H1 (cell line): ENCODE measurements at regions not wholly inside any gene's neighbourhood (a gene's known extent, or its start where the extent isn't known, plus 50 kb on each side); places are given as distances from the start of the nearest gene placed in this dataset.

ENCODE experiments used
- CTCF ChIA-PET: fragments of 300-600 bp; sonication (Branson Sonifier 250); formaldehyde crosslinking; loops from one replicate; lab custom pipeline; 2021; ENCODE audit not compliant: partially characterized antibody; lab: Charles Lee
- POLR2A ChIA-PET: fragments of 300-600 bp; sonication (Branson Sonifier 250); formaldehyde crosslinking; loops from one replicate; lab custom pipeline; 2021; ENCODE audit warnings: inconsistent platforms; ENCODE audit not compliant: partially characterized antibody; lab: Charles Lee
- DNase-seq, 2 experiments: peaks; one replicate each; pipeline versions ENCODE4 v3.0.0 to v3.0.0-alpha.2; 2010 to 2022; ENCODE audit warnings: low spot score in 2 of 2, low read depth in 1 of 2, mixed read lengths in 1 of 2
- FAIRE-seq: peaks from 2 replicates; lab custom pipeline; 2011; peaks lifted over from hg19 to GRCh38; lab: Jason Lieb, UNC
- H2AFZ ChIP-seq: 2 replicates; pipeline ENCODE4 v1.8.1; 2012; ENCODE audit warnings: low read length, inconsistent platforms
- H2AK5ac ChIP-seq: 2 replicates; pipeline ENCODE4 v1.6.1; 2013; ENCODE audit warnings: low read depth, low read length
- H2BK120ac ChIP-seq: replicated peaks from 2 replicates; pipeline ENCODE3; 2013; ENCODE audit warnings: low read depth, low read length, inconsistent platforms
- H2BK12ac ChIP-seq: 2 replicates; pipeline ENCODE4 v1.6.1; 2013; ENCODE audit warnings: low read depth, low read length
- H2BK15ac ChIP-seq: 2 replicates; pipeline ENCODE4 v1.6.1; 2013; ENCODE audit warnings: low read length
- H2BK20ac ChIP-seq: 2 replicates; pipeline ENCODE4 v1.6.1; 2013; ENCODE audit warnings: low read length
- H2BK5ac ChIP-seq: 2 replicates; pipeline ENCODE4 v1.6.1; 2013; ENCODE audit warnings: low read depth, low read length
- H3K14ac ChIP-seq: 2 replicates; pipeline ENCODE4 v1.6.1; 2013; ENCODE audit warnings: inconsistent platforms; ENCODE audit not compliant: insufficient read length
- H3K18ac ChIP-seq: 2 replicates; pipeline ENCODE4 v1.6.1; 2013; ENCODE audit warnings: low read length; ENCODE audit errors: extremely low read depth
- H3K23ac ChIP-seq: 2 replicates; pipeline ENCODE4 v1.6.1; 2013; ENCODE audit warnings: inconsistent platforms; ENCODE audit not compliant: insufficient read length
- H3K23me2 ChIP-seq: 2 replicates; pipeline ENCODE4 v1.6.1; 2013; ENCODE audit warnings: low read depth, low read length
- H3K27ac ChIP-seq: 2 replicates; pipeline ENCODE4 v1.6.1; 2011; ENCODE audit warnings: low read depth, low read length, inconsistent platforms
- H3K27me3 ChIP-seq, 4 experiments: replicated peaks in 1 of 4; 1 replicate in 1 of 4; 2 replicates in 3 of 4; pipeline versions ENCODE4 v1.6.1 to v1.8.1; 2011 to 2013; ENCODE audit warnings: low read length in 3 of 4, mild to moderate bottlenecking in 3 of 4, inconsistent platforms in 2 of 4, mixed read lengths in 2 of 4, moderate library complexity in 1 of 4; ENCODE audit not compliant: control insufficient read depth in 3 of 4, insufficient read depth in 3 of 4; ENCODE audit errors: extremely low read depth in 1 of 4
- H3K36me3 ChIP-seq, 4 experiments: 2 replicates each; pipeline versions ENCODE4 v1.6.1 to v1.8.1; 2011 to 2013; ENCODE audit warnings: mild to moderate bottlenecking in 4 of 4, low read length in 3 of 4, moderate library complexity in 2 of 4, control low read depth in 1 of 4, inconsistent platforms in 1 of 4; ENCODE audit not compliant: insufficient read depth in 4 of 4, control insufficient read depth in 2 of 4
- H3K4ac ChIP-seq: replicated peaks from 2 replicates; pipeline ENCODE3; 2013; ENCODE audit warnings: low read length, low read depth, mixed read lengths, inconsistent platforms; ENCODE audit not compliant: insufficient read length
- H3K4me1 ChIP-seq, 4 experiments: replicated peaks in 1 of 4; 1 replicate in 1 of 4; 2 replicates in 3 of 4; pipeline versions ENCODE4 v1.6.1 to v1.8.1; 2011 to 2013; ENCODE audit warnings: low read length in 3 of 4, inconsistent platforms in 2 of 4, mixed read lengths in 1 of 4; ENCODE audit not compliant: insufficient read depth in 4 of 4, control insufficient read depth in 3 of 4
- H3K4me2 ChIP-seq, 2 experiments: 2 replicates each; pipeline versions ENCODE4 v1.6.1 to v1.8.1; 2011 to 2013; ENCODE audit warnings: low read depth in 2 of 2, low read length in 2 of 2, control low read depth in 1 of 2, inconsistent platforms in 1 of 2, mild to moderate bottlenecking in 1 of 2; ENCODE audit not compliant: insufficient read depth in 1 of 2
- H3K4me3 ChIP-seq, 4 experiments: fragments of 200-600, 300-600 bp in 1 of 4; sonication (generic), shearing (Covaris generic), sonication (Bioruptor Twin) in 1 of 4; 2 replicates each; pipeline versions ENCODE4 v1.5.1 to v1.8.1; 2011 to 2016; ENCODE audit warnings: low read length in 4 of 4, low read depth in 3 of 4, control low read depth in 2 of 4, inconsistent platforms in 2 of 4, mild to moderate bottlenecking in 2 of 4, mixed read lengths in 1 of 4, moderate library complexity in 1 of 4; ENCODE audit not compliant: insufficient read depth in 2 of 4; ENCODE audit errors: extremely low read depth in 1 of 4
- H3K56ac ChIP-seq: replicated peaks from 2 replicates; pipeline ENCODE3; 2013; ENCODE audit warnings: low read depth, mild to moderate bottlenecking, mixed read lengths, low read length, inconsistent platforms; ENCODE audit not compliant: insufficient read length
- H3K79me1 ChIP-seq: 2 replicates; pipeline ENCODE4 v1.6.1; 2013; ENCODE audit warnings: low read depth, low read length, control low read depth
- H3K79me2 ChIP-seq, 2 experiments: 2 replicates each; pipeline versions ENCODE4 v1.6.1 to v1.8.1; 2012 to 2013; ENCODE audit warnings: low read length in 2 of 2, mild to moderate bottlenecking in 2 of 2, inconsistent platforms in 1 of 2; ENCODE audit not compliant: insufficient read depth in 2 of 2, control insufficient read depth in 1 of 2
- H3K9ac ChIP-seq, 4 experiments: replicated peaks in 1 of 4; 1 replicate in 1 of 4; 2 replicates in 3 of 4; pipeline versions ENCODE4 v1.6.1 to v1.8.1; 2011 to 2013; ENCODE audit warnings: low read depth in 3 of 4, low read length in 3 of 4, control low read depth in 2 of 4, mild to moderate bottlenecking in 2 of 4, moderate library complexity in 2 of 4, inconsistent platforms in 1 of 4; ENCODE audit errors: extremely low read depth in 1 of 4
- H3K9me3 ChIP-seq, 2 experiments: 2 replicates each; pipeline versions ENCODE4 v1.6.1 to v1.8.1; 2012 to 2013; ENCODE audit warnings: mild to moderate bottlenecking in 2 of 2, moderate library complexity in 2 of 2, control low read depth in 1 of 2, inconsistent platforms in 1 of 2, low read depth in 1 of 2, low read length in 1 of 2, mixed read lengths in 1 of 2; ENCODE audit not compliant: insufficient read depth in 2 of 2
- H4K20me1 ChIP-seq, 2 experiments: replicated peaks in 1 of 2; 2 replicates each; pipeline versions ENCODE3 to v1.8.1; 2011 to 2013; ENCODE audit warnings: inconsistent platforms in 2 of 2, low read length in 2 of 2, mild to moderate bottlenecking in 1 of 2; ENCODE audit not compliant: insufficient read depth in 2 of 2, control insufficient read depth in 1 of 2
- H4K5ac ChIP-seq: 2 replicates; pipeline ENCODE4 v1.6.1; 2013; ENCODE audit warnings: low read length, low read depth, mixed read lengths, inconsistent platforms; ENCODE audit not compliant: insufficient read length
- H4K8ac ChIP-seq: 2 replicates; pipeline ENCODE4 v1.8.0; 2013; ENCODE audit warnings: mild to moderate bottlenecking, moderate library complexity, low read length, inconsistent platforms; ENCODE audit not compliant: insufficient read depth; ENCODE audit errors: extremely low read depth
- H4K91ac ChIP-seq: replicated peaks from 2 replicates; pipeline ENCODE3; 2013; ENCODE audit warnings: low read length, mixed read lengths, inconsistent platforms; ENCODE audit not compliant: insufficient read length
- CHD1 ChIP-seq: IDR thresholded peaks from 2 replicates; pipeline ENCODE4 v1.6.1; 2012; ENCODE audit warnings: low read depth, low read length, improper control_type of control experiment
- CHD2 ChIP-seq: IDR thresholded peaks from 2 replicates; pipeline ENCODE4 v1.6.1; 2012; ENCODE audit warnings: low read length, improper control_type of control experiment
- E2F6 ChIP-seq: IDR thresholded peaks from 2 replicates; pipeline ENCODE4 v1.6.1; 2012; ENCODE audit warnings: inconsistent platforms
- POLR2AphosphoS5 ChIP-seq: IDR thresholded peaks from 2 replicates; pipeline ENCODE4 v1.6.1; 2011; ENCODE audit warnings: low read depth, low read length
- RBBP5 ChIP-seq: IDR thresholded peaks from 2 replicates; pipeline ENCODE4 v1.7.1; 2012; ENCODE audit warnings: low read depth, mild to moderate bottlenecking, inconsistent platforms, low read length, moderate library complexity, borderline replicate concordance
- WGBS, 2 experiments: shearing (Covaris generic) in 1 of 2; methylation state at CpG; one replicate each; pipeline versions ENCODE4 v1.1.6 to v1.1.7; 2013 to 2015; ENCODE audit warnings: low lambda C conversion rate in 2 of 2, mixed read lengths in 2 of 2, inconsistent platforms in 1 of 2, low coverage in 1 of 2, missing lambda C conversion rate in 1 of 2; ENCODE audit not compliant: insufficient replicate concordance in 2 of 2, insufficient coverage in 1 of 2, insufficient read length in 1 of 2; ENCODE audit errors: extremely low coverage in 1 of 2, missing lambda C conversion rate in 1 of 2; 5-methylcytosine and 5-hydroxymethylcytosine counted together

DNA sequence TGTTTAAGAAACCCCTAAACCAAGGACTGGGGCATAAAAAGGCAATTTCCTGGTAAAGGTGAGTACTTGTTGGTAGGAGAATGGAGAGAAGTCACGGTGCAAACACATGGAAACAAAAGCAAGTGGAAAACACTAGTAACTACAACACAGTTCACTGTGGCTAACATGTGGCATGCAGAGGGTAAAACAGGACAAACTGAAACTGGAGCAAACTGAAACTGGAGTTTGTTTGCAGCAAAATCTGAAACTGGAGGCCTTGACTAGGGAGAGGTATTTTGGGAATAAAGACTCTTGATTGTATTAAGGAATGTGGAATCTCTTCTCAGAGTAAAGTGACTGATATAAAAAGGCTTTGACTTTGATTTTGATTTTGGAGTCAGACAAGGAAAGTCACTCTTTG, 376.3 kb upstream of the PRMT6 start:
- Histone ChIP-seq H3K18ac (no peak overlapping the region), H3K36me3 (no peaks in the 10 kb centered on the region), H3K23ac (no peak overlapping the region)
- CTCF ChIA-PET: no interaction called here
- TF ChIP-seq CHD1 (no peak), CHD2 (no peak), RBBP5 (no peak), POLR2AphosphoS5 (no peak), E2F6 (no peak)
- TF ChIP-seq, all 59 proteins: peak for 0
- Histone ChIP-seq H2BK20ac (no peak overlapping the region), H4K8ac (no peak overlapping the region), H3K4me2 (no peak overlapping the region), H2BK12ac (no peak overlapping the region; the same call in 1 of the 2 replicates), H2BK15ac (no peak overlapping the region), H4K91ac (no peak overlapping the region), H4K5ac (no peak overlapping the region), H3K23me2 (no peaks in the 10 kb centered on the region), H3K4ac (no peak overlapping the region), H3K56ac (no peak overlapping the region), H2BK5ac (no peak overlapping the region), H3K9ac (no peak overlapping the region), H2BK120ac (no peak overlapping the region), H3K14ac (no peak overlapping the region), H3K4me3 (no peak overlapping the region), H2AK5ac (no peak overlapping the region), H4K20me1 (no peaks in the 10 kb centered on the region), H3K79me2 (no peaks in the 10 kb centered on the region), H3K4me1 (peaks cover 0 to 3% (median 0%) of the 10 kb centered on the region in 4 experiments; a peak in 3 of 7 replicates), H3K9me3 (no peaks in the 10 kb centered on the region), H2AFZ (no peak overlapping the region), H3K27ac (no peak overlapping the region), H3K27me3 (no peaks in the 10 kb centered on the region), H3K79me1 (no peaks in the 10 kb centered on the region)
- 82% methylated on average over 1 of the region's 1 CpG; no CpG with 5 or more reads in 1 of the 2 experiments for WGBS, 2 experiments
- DNase-seq (no peak), FAIRE-seq (no peak)
- POLR2A ChIA-PET: no interaction called here
